ENCODE measurements at regions not wholly inside any gene's neighbourhood (a gene's known extent, or its start where the extent isn't known, plus 50 kb on each side); places are given as distances from the start of the nearest gene placed in this dataset.

- no peak for TF ChIP-seq HES2 (IDR thresholded peaks at IDR 0.05)
- TF ChIP-seq ZC3H11A (IDR thresholded peaks at IDR 0.05), result no peak
- no peak for TF ChIP-seq BCL3 (IDR thresholded peaks at IDR 0.05)
- no peak for TF ChIP-seq RAD21 (conservative IDR thresholded peaks at IDR 0.05 in 1 of 2, IDR thresholded peaks at IDR 0.05 in 1 of 2)
- no peak for TF ChIP-seq ZNF302 (CRISPR knock-in tag; IDR thresholded peaks at IDR 0.05)
- TF ChIP-seq PBX3 (IDR thresholded peaks at IDR 0.05), result no peak
- TF ChIP-seq E2F6 (IDR thresholded peaks at IDR 0.05; ENCODE audit: borderline replicate concordance, low read depth), result no peak
- no peak overlapping the region for H3K4me2 ChIP-seq
- H3K27ac ChIP-seq, result no peak overlapping the region
- CTCF ChIA-PET, result no interaction called here
- no peaks in the 10 kb centered on the region for H3K4me1 ChIP-seq
- FAIRE-seq (no peak), DNase-seq (ENCODE audit: low read depth in 1 of 2, low spot score in 1 of 2) (no peak), ATAC-seq (no peak)
- POLR2A ChIA-PET, result no interaction called here
- H3K9me3 ChIP-seq, result peaks cover 13% of the 10 kb centered on the region; the same call in 2 of the 3 replicates
- no peak overlapping the region for H3K4me3 ChIP-seq
- 91% methylated on average over 4 of the region's 11 CpGs for WGBS (ENCODE audit: missing lambda C conversion rate)
These were observed 128.9 kb downstream of the SIK1 start for GRCh38 chr21:43297989-43298388.

GRCh38 chr21:43297391-43297981, 128.7 kb downstream of the CRYAA start:
- H3K4me3 ChIP-seq, result no peak overlapping the region
- no peaks in the 10 kb centered on the region for H3K4me1 ChIP-seq
- WGBS (ENCODE audit: missing lambda C conversion rate), result 82% methylated on average over 3 of the region's 18 CpGs
- POLR2A ChIA-PET, result no interaction called here
- TF ChIP-seq USF2 (IDR thresholded peaks at IDR 0.05) (no peak), KDM1A (IDR thresholded peaks at IDR 0.05; ENCODE audit: low read depth) (no peak), ZC3H11A (IDR thresholded peaks at IDR 0.05) (no peak), ZNF302 (CRISPR knock-in tag; IDR thresholded peaks at IDR 0.05) (no peak), HES2 (IDR thresholded peaks at IDR 0.05) (no peak), NR3C1 (IDR thresholded peaks at IDR 0.05) (no peak), NFE2L2 (conservative IDR thresholded peaks at IDR 0.05; ENCODE audit: low read length) (no peak), REST (IDR thresholded peaks at IDR 0.05) (no peak), SMC3 (IDR thresholded peaks at IDR 0.05) (no peak), RNF2 (IDR thresholded peaks at IDR 0.05; ENCODE audit: borderline replicate concordance, low read depth) (no peak)
- CTCF ChIA-PET, result no interaction called here
- FAIRE-seq (no peak), DNase-seq (ENCODE audit: low read depth in 1 of 2, low spot score in 1 of 2) (no peak), ATAC-seq (no peak)
- peaks cover 13% of the 10 kb centered on the region; the same call in 2 of the 3 replicates for H3K9me3 ChIP-seq
- no peak overlapping the region for H3K27ac ChIP-seq
- no peak overlapping the region for H3K4me2 ChIP-seq
